Smooth muscle cell (in vitro differentiated cells): ENCODE measurements at regions not wholly inside any gene's neighbourhood (a gene's known extent, or its start where the extent isn't known, plus 50 kb on each side); places are given as distances from the start of the nearest gene placed in this dataset.

Source experiments
- DNase-seq: peaks from one replicate; lab custom pipeline; 2025; ENCODE audit not compliant: unreplicated experiment; lab: John Stamatoyannopoulos, UW
- H2AFZ ChIP-seq: fragments of 200-600 bp; sonication (generic); 2 replicates; pipeline ENCODE4 v1.6.0; 2016; ENCODE audit warnings: antibody characterized with exemption, low read depth, mild to moderate bottlenecking
- H3F3A ChIP-seq: fragments of 200-600 bp; sonication (generic); 2 replicates; pipeline ENCODE4 v1.6.0; 2017; ENCODE audit warnings: antibody characterized with exemption, low read depth
- H3K27ac ChIP-seq: fragments of 200-600 bp; sonication (generic); 2 replicates; pipeline ENCODE4 v1.5.1; 2016; ENCODE audit warnings: low read depth, mild to moderate bottlenecking
- H3K27me3 ChIP-seq: fragments of 200-600 bp; sonication (generic); 2 replicates; pipeline ENCODE4 v1.6.1; 2016; ENCODE audit warnings: low read depth, mild to moderate bottlenecking
- H3K36me3 ChIP-seq: fragments of 200-600 bp; sonication (generic); 2 replicates; pipeline ENCODE4 v1.5.1; 2016; ENCODE audit warnings: low read depth
- H3K4me1 ChIP-seq: fragments of 200-600 bp; sonication (generic); 2 replicates; pipeline ENCODE4 v1.5.1; 2016; ENCODE audit warnings: low read depth
- H3K4me2 ChIP-seq: fragments of 200-600 bp; sonication (generic); 2 replicates; pipeline ENCODE4 v1.6.0; 2016; ENCODE audit warnings: mild to moderate bottlenecking
- H3K4me3 ChIP-seq: fragments of 200-600 bp; sonication (generic); 2 replicates; pipeline ENCODE4 v1.5.1; 2016; ENCODE audit warnings: mild to moderate bottlenecking
- H3K79me2 ChIP-seq: fragments of 200-600 bp; sonication (generic); 2 replicates; pipeline ENCODE4 v1.6.0; 2016; ENCODE audit warnings: low read depth, mild to moderate bottlenecking
- H3K9ac ChIP-seq: fragments of 200-600 bp; sonication (generic); 2 replicates; pipeline ENCODE4 v1.6.0; 2016; ENCODE audit warnings: low read depth
- H3K9me3 ChIP-seq: fragments of 200-600 bp; sonication (generic); replicated peaks from 2 replicates; pipeline ENCODE4 v1.5.1; 2016; ENCODE audit warnings: low read depth
- H4K20me1 ChIP-seq: fragments of 200-600 bp; sonication (generic); 2 replicates; pipeline ENCODE4 v1.6.0; 2016; ENCODE audit warnings: low read depth
- CTCF ChIP-seq: fragments of 200-600 bp; sonication (generic); IDR thresholded peaks from 2 replicates; pipeline ENCODE4 v1.5.1; 2017; ENCODE audit warnings: borderline replicate concordance, mild to moderate bottlenecking, antibody characterized with exemption; ENCODE audit not compliant: insufficient read depth, poor library complexity, severe bottlenecking
- WGBS: methylation state at CpG from one replicate; pipeline ENCODE4 v1.1.7; 2016; ENCODE audit warnings: low lambda C conversion rate; 5-methylcytosine and 5-hydroxymethylcytosine counted together

DNA sequence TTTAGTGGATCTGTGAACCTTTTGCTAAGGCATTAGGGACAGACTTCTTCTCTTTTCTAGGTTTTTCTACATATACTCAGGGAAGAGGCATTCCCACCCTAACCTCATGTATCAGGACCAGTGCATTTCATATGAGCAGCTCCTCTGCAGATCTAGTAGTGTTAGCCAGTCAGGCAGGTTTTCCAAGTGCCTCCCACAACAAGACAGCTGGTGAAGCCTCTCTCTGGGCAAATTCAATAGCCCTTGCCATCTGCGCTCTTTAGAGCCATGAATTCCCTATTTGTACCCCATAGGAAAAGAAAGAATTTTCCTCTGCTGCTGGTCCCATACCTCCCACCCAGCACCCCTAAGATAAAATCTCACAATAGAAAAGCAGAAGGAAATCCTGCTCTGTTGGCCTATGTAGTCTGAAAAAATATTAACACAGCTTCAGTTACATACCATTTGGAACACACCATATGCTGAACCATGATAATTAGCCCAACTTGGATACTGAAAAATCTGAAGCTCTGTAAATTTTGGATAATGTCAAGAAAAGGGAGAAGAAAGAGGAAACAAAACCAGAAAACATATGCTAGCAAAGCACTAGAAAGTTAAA, 1354.6 kb upstream of the NRXN1 start:
- H3K4me1 ChIP-seq = no peaks in the 10 kb centered on the region
- H3K79me2 ChIP-seq = no peaks in the 10 kb centered on the region
- no peak for TF ChIP-seq CTCF
- no peak for DNase-seq
- no peaks in the 10 kb centered on the region for H3K27me3 ChIP-seq
- no peaks in the 10 kb centered on the region for H3K36me3 ChIP-seq
- no peaks in the 10 kb centered on the region for H3K9me3 ChIP-seq
- 100% methylated on average over 1 of the region's 1 CpG for WGBS
- H3K4me3 ChIP-seq = no peak overlapping the region
- H4K20me1 ChIP-seq = no peaks in the 10 kb centered on the region
- H3F3A ChIP-seq = no peaks in the 10 kb centered on the region
- no peak overlapping the region for H3K9ac ChIP-seq
- H2AFZ ChIP-seq = no peak overlapping the region
- no peak overlapping the region for H3K27ac ChIP-seq
- H3K4me2 ChIP-seq = no peak overlapping the region

DNA sequence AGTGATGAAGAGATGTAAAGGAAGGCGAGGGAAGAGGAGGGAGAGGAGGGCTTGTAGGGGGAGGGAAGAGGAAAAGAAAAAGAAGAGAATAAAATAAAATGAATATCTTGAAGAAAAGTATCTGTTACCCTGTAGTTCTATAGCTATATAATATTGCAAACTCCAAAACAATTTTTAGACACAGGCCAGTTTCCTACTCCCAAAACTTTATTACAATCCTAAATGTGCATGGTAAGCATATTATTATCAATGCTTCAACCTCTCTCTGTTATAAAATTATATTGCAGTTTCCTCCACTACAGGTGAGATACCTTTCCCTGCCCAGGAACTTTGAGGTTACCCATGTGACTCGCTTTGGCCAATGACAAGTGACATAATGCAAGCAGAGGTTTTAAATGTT, 1351.6 kb upstream of the NRXN1 start:
- H3F3A ChIP-seq = no peaks in the 10 kb centered on the region
- no peaks in the 10 kb centered on the region for H3K9me3 ChIP-seq
- H3K4me3 ChIP-seq = no peak overlapping the region
- no peak for TF ChIP-seq CTCF
- no peak overlapping the region for H2AFZ ChIP-seq
- H3K4me2 ChIP-seq = no peak overlapping the region
- no peak overlapping the region for H3K9ac ChIP-seq
- H3K27ac ChIP-seq = no peak overlapping the region
- no peak for DNase-seq
- no peaks in the 10 kb centered on the region for H3K27me3 ChIP-seq
- no peaks in the 10 kb centered on the region for H3K4me1 ChIP-seq
- H3K79me2 ChIP-seq = no peaks in the 10 kb centered on the region
- WGBS = 96% methylated on average over 2 of the region's 2 CpGs
- no peaks in the 10 kb centered on the region for H3K36me3 ChIP-seq
- H4K20me1 ChIP-seq = no peaks in the 10 kb centered on the region

DNA sequence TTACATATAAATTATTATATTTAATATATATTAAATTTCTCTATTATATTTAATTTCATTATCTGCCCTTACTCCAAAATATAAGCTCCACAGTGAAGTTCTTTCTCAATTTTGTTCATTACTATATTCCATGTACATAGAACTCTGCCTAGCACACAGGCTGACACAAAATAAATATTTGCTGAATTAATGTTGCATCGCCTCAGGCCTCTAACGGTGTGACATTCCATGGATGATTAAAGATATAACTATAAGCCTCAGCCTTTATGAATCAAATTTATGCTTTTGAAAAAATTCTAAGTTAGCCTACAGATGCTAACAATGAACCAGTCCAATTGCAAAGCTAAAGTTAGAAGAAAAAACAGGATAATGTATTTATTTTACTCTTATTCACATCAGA, 1337.2 kb upstream of the NRXN1 start:
- no peaks in the 10 kb centered on the region for H3K4me1 ChIP-seq
- H3K4me3 ChIP-seq = no peak overlapping the region
- no peaks in the 10 kb centered on the region for H3K9me3 ChIP-seq
- H3K36me3 ChIP-seq = no peaks in the 10 kb centered on the region
- 96% methylated on average over 2 of the region's 2 CpGs for WGBS
- H3K27ac ChIP-seq = no peak overlapping the region
- H3K27me3 ChIP-seq = no peaks in the 10 kb centered on the region
- DNase-seq = no peak
- no peak overlapping the region for H2AFZ ChIP-seq
- H3K4me2 ChIP-seq = no peak overlapping the region
- H3K79me2 ChIP-seq = no peaks in the 10 kb centered on the region
- no peak for TF ChIP-seq CTCF
- H3K9ac ChIP-seq = no peak overlapping the region
- H4K20me1 ChIP-seq = no peaks in the 10 kb centered on the region
- no peaks in the 10 kb centered on the region for H3F3A ChIP-seq

- H3K4me3 ChIP-seq = no peak overlapping the region
- TF ChIP-seq CTCF = no peak
- no peaks in the 10 kb centered on the region for H3K36me3 ChIP-seq
- H3K79me2 ChIP-seq = no peaks in the 10 kb centered on the region
- no peaks in the 10 kb centered on the region for H4K20me1 ChIP-seq
- no peak overlapping the region for H2AFZ ChIP-seq
- H3K9ac ChIP-seq = no peak overlapping the region
- no peaks in the 10 kb centered on the region for H3K9me3 ChIP-seq
- DNase-seq = no peak
- H3K4me1 ChIP-seq = no peaks in the 10 kb centered on the region
- no peak overlapping the region for H3K4me2 ChIP-seq
- H3K27me3 ChIP-seq = no peaks in the 10 kb centered on the region
- H3K27ac ChIP-seq = no peak overlapping the region
- H3F3A ChIP-seq = no peaks in the 10 kb centered on the region
These were observed 1336.2 kb upstream of the NRXN1 start for GRCh38 chr2:52368141-52368540.
